Left forelimb (tissue), 1 donor: ENCODE measurements at regions not wholly inside any gene's neighbourhood (a gene's known extent, or its start where the extent isn't known, plus 50 kb on each side); places are given as distances from the start of the nearest gene placed in this dataset.
"Not testable (repeated sequence)": the region's sequence is repeated elsewhere in the genome, so short reads cannot be mapped to it uniquely, and the experiment has no call there.

ENCODE experiments used
- DNase-seq: peaks from one replicate; pipeline ENCODE4 v3.0.0-alpha.2; 2018; ENCODE audit warnings: low spot score

DNA sequence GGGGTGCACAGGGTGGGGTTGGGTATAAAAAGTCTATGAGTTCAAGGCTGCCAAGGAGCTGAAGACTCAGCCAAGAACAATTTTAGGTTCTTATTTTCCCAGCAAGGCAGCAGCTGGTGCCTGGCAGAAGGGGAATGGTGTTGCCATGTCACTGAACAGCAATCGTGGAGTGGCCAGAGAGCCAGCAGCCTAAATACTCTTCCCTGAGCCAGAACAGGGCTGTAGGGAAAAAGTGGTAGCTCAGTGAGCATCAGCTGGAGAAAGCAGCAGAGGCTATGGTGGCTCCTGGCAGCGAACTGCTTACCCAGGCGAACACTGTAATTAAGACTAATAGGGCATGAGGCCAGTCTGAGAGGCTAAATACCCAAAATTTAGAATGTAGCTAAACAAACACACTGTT is 334.9 kb downstream of the RMST start:
- DNase-seq: no peak

DNA sequence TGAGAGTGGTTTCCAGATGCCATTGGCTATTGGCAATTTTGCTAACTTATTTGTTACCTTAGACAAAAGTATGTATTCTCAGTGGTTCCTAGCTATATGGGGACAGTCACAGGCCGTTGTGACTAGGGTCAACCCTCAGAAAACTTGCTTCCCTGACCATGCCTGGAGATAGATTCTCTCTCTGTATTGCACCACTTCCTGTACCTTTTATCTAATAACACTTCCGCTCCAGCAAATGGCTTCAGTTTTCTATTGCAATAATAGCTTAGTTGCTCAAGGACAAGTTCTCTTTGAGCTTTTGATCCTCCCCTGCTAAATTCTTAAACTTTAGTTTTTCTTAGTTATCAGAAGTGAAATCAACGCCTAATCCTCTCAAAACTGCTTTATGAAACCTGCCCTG is 338.0 kb downstream of the RMST start:
- DNase-seq: no peak

DNA sequence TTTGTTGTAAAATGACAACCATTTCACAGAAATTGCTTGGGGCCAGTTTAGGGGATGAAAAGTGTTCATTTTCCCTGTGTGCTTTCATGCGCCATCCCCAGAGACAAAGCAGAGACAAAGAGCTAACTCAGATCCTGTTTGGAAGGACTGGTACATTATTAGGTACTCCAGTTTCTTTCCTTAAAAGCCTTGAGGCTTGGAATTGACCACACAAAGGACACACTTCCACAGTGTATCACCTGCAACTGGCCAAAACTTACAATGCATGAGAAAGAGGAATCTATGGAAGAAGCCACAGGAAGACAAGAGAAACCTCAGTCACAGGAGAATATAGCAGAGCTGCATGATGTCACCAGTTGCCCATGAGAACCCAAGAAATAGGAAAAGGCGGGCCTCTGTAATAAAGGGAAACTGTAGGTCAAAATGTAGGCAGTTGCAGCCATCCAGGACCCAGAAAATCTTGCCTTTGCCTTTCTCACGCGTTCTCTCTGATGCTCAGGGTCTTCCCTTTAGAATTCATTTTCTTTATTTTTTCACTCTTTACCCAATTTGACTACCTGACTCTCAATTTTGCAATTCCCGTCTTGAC is 339.0 kb downstream of the RMST start:
- DNase-seq: no peak

DNA sequence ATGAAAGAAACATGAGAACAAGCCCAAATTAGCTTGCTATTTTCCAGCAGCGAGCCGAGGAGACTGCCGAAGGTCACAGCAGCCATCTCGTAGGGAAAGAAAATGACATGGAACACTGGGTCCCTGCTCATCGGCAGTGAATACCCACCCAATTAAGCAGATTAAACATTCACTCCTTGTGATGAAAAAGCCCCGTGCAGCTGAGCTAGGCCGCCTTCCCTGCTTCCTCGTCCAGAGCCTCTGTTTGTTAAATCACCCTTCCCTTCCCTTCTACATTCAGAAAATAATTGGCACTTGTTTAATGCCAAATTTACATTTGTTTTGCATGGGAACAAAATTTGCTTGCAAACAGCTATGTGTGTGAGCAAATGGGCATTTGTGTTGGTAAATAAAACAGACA is 342.5 kb downstream of the RMST start:
- no peak for DNase-seq

DNA sequence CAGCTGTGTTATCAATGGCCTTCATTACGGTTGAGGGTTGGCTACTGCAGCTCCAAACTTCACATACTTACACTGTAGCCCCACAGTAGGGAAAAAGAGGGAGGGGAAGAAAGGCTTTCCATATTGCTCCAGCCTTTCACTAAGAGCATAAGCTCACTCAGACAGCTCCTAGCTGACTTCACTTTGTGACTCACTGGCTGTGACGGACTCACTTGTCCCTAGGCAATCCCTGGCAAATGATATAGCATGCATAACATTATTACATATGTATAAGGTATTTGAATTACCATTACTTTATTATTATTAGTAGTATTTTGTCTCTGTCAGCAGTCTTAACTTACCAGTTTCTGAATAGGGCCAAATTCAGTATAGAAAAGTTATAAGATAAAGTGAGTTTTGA is 350.7 kb downstream of the RMST start:
- DNase-seq: no peak

DNA sequence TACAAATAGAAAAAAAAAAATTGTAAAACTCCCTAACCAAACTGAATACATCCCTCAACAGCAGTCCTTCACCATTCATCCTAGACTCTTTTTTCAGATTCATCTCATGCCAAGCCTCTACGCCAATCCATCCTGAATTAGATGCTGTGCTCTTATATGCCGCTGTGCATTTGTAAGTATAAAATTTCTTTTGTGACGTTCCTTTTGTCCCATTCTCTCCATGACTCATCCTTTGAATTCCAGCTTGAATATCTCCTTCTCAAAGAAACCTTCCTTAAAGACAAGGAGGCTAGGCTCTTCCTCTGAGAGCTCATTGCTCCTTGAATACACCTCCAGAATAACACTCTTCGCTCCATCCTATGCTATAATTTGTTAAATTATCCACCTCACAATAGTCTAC is 359.2 kb downstream of the RMST start:
- no peak for DNase-seq

DNA sequence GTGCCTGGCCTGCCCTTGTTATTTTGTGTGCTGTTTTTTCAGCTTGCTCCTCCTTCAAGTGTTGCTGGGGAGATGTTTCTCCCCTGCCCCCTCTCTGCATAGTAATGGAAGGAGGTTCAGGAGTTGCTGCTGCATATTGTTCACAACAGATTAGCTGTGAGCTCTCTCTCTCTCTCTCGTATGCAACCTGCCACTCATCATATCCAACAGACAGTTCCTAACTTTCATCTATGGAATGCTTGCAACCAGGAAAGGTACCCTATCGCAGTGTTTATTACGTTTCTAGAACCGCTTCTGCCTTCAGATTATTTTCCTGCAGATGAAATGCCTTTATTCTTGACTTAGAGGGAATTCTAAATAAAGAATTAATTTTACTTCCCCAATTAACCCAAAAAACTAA is 372.9 kb downstream of the RMST start:
- DNase-seq: no peak

DNA sequence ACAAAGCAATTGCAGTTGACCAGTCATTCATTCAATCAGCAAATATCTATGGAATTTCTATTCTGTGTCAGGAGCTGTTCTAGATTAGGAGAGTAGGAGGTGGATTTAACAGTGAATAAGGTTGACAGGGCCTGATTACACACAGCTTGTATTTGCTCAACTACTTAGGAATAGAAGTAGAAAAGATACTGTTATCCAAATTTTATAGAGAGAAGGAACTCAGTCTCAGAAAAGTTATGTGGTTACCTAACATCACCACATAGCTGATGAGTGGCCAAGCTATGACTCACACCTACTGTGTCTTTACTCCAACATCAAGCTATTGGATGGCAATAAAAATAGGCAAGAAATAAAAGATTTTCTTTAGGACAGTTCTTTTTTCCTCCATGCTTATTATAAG is 374.8 kb downstream of the RMST start:
- DNase-seq: no peak

DNA sequence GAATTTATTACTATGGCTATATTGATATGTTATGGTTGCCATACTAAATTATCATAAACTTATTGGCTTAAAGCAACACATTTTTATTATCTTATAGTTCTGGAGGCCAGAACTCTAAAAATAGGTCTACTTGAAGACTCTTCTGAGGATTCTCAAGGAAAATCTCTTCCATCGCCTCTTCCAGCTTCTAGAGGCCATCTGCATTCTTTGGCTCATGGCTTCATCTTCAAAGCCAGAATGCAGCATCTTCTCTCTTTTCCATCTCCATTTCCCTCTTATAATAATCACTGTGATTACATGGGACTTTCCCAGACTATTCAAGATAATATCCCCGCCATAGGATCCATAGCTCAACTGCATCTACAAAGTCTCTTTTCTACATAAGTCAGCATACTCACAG is 385.4 kb downstream of the RMST start:
- no peak for DNase-seq

DNA sequence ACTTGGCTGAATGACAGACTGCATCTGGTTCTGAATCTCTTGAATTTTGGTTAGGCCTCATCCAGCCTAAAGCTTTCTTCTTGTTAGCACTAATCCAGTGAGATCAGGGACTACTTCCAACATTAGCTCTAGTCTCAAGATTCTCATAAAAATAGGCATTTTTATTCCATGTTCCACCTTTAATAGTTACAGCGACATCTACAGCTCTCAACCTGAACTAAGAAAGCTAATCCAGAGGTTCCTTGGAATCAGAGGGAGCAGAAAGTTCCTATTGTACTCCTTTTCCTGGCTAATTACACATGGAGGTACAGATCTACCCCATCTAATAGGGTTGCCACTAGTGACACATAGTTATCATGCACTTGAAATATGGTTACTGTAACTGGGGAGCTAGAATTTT is 391.9 kb downstream of the RMST start:
- no peak for DNase-seq

DNA sequence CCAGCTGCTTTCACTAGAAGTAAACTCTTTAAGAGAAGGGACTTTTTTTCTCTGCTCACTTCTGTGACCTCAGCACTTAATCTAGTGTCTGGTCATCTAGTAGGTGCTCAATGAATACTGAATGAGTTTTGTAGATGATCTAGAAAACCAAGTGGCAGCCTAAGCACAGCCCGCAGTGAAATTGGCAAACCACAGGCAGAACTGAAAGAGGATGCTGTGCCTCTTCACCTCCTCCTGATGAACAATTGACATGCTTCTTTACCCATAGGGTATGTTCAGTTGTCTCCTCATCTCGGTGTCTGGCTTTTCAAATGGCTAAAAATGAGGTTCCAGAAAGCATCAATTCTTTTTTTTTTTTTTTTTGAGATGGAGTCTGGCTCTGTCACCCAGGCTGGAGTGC is 399.5 kb downstream of the RMST start:
- no peak for DNase-seq

DNA sequence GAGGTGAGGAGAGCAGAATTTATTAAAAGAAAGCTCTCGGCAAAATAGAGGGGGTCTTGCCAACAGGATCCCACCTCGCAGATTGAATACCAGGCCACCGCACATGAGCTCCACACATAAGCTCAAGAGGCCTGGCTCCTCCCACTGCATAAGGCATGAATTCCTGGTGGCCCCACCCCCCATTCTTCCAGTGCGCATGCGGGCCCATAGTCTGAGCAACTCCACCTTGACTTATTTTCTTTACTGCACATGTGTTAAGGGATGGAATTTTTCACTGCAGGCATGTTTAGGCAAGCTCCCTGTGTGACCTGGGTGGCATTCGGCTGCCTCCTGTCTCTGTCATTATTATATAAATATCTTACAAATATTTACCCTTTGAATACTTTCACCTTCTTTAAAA is 412.5 kb downstream of the RMST start:
- no peak for DNase-seq

DNA sequence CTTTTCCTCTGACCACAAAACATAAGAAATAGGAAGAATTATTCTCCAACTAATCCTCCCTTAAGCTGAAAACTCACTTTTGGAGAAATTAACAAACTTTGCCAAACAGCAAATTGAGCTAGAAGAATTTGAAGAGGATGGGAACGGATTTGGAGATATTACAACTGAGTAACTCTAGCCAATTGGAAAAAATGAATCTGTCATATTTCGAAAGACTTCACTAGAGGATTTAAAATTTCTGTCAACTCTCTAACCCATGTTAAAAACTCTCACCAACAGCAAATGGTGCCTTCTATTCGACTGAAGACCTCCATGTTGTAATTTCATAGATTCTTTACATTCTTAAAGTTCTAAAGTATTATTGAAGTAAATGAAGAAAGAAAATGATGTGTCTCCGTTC is 414.2 kb downstream of the RMST start:
- no peak for DNase-seq

DNA sequence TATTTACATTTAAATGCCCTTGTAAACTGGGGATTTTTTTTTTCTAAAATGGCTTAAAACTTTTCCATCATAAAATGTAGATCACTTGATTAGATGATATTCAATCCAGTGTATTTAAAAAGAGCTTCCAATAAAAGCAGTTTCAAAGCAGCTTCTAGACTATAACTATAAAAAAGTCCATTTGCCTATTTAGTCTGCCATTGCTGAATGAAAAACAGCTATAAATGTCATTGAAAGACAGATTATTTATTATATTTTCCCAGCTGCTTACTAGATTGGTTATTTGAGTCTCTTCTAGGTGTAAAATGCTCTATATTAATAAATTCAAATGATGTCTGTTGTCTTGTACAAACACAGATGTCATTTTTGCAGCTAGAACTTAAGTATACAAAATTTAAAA is 414.8 kb downstream of the RMST start:
- no peak for DNase-seq

DNA sequence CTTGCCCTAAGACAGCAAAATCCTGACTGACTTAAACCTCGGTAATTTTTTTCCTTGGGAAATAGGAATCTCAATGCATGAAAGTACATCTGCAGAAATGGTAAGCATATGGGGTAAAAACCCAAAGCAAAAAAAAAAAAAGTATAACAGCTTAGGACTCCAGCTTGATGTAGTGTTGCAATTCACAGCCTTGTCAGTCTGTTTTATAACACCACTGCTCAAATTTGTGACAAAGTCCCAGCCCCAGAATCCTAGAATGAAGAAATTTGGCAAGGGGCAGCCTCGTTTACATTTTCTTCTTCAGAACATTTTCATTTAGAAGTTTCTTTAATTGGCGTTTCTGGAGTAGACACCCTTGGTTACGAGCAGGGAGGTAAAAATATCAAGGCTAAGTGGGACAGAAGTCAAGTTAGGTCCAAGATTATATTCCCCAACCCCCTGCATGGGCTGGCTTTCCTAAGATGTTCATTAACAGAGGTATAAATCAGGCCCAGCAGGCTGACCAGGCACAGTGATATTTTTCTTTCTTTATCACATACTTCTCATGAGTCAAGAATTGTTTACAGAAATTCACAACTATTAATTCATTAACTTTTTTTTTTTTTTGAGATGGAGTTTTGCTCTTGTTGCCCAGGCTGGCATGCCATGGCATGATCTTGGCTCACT is 424.0 kb downstream of the RMST start:
- DNase-seq: no peak

DNA sequence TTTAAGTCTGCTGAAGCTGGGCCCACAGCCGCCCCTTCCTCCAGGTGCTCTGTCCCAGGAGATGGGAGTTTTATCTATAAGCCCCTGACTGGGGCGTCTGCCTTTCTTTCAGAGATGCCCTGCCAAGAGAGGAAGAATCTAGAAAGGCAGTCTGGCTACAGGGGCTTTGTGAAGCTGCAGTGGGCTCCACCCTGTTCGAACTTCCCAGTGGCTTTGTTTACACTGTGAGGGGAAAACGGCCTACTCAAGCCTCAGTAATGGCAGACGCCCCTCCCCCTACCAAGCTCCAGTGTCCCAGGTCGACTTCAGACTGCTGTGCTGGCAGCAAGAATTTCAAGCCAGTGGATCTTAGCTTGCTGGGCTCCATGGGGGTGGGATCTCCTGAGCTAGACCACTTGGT is 435.3 kb downstream of the RMST start:
- DNase-seq: not testable (repeated sequence)

DNA sequence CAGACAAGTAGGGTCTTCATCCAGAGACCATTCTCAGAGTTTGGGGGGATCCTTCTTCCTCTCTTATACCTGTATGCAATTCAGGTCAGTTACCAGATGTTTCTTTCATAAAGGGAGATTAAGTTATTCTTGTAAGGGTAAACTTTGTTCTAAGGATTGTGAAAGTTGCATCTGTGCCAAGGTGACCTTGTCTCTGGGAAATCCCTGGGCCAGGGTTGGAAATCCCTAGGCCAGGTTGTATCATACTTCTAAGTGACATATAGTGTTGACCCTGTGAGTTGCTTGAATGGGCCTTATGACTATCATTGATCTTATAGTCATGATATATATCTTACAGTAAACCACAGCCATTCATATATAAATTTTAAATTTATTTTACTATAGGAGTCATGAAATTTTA is 436.9 kb downstream of the RMST start:
- DNase-seq: no peak

DNA sequence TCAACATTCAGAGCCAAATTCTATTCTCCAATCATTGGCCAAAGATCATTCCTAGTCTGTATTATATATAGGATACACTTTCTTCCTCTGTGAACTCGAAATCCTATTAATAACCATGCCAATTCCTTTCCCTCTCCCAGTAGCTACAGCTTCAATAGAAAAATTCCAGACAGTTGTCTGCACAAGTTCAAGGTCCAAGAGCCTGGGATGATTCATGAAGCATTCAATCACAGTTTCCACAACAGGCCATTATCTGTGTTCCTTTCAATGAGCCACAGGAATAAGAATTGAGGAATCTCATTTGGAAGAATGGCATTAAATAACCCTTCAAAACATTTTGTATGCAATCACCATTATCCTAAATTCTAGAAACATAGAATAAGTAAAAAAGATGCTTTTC is 437.4 kb downstream of the RMST start:
- DNase-seq: no peak

DNA sequence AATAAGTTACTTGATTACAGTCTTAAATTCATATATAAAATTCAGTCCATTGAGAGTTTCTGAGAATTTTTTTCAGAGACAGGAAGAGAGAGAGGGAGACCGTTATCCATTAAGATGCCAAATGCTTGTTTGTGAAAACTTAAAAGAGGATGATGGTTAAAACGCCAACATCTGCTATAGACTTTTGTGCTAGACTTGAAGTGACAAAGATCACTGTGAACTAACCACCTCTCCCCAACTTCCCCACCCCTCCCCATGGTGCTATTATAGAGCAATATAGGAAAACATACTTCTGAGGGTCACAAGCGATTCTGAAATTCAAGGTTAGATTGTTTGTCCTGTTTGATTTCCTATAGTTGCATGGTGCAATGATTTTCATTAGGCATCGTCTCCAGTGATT is 440.8 kb downstream of the RMST start:
- DNase-seq: no peak

DNA sequence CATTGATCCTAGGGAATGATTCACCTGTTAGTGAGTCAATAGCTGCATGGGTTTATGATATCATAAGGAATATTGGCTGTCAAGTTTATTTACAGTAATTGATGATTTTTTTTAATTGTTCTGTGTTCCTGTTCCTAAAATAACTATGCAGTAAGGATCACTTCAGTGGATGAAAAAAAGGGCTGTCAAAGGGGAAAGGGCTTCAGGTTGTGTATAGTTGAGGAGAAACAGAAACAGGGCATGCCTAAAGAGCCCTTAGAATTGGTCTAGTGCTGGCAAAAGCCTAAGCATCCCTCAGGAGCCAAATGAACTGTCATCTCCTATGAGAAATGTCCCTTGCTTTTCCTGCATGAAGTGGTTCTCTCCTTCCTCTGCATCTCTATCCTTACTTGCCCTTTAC is 444.9 kb downstream of the RMST start:
- no peak for DNase-seq

DNA sequence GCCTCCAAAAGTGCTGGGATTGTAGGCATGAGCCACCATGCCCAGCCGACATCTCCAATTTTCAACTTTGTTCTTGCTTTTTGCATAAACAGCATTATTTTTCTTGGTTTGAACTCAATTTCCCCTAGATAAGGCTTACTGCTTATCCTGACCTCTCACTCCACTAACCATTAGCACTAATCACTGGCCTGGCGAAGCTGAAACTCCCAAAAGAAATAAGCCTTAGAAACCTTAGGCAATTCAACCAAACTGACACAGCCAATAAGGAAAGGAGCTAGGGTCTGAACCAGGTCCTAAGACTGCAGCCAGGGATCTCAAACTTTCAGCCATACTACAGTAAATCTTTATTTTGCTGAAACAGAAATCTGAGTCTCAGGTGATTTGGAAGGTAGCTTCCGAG is 448.0 kb downstream of the RMST start:
- no peak for DNase-seq

DNA sequence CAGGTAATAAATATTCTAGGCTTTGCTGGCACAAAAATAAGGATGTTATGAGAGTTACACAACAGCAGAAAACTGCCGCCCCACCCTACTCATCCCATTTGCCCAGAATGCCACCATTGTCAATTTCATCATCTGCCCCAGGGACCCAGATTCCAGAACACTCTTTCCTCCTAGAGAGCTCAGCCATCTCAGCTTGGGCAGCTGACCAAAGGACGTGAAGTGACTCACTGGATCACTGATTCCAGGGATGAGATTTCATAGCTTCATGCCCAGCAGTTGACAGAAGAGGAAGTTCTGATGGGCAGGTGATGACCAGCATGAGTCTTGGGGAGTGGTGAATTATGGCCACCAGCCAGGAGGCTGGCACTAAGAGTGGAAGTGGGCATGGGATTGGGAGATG is 450.3 kb downstream of the RMST start:
- DNase-seq: no peak

DNA sequence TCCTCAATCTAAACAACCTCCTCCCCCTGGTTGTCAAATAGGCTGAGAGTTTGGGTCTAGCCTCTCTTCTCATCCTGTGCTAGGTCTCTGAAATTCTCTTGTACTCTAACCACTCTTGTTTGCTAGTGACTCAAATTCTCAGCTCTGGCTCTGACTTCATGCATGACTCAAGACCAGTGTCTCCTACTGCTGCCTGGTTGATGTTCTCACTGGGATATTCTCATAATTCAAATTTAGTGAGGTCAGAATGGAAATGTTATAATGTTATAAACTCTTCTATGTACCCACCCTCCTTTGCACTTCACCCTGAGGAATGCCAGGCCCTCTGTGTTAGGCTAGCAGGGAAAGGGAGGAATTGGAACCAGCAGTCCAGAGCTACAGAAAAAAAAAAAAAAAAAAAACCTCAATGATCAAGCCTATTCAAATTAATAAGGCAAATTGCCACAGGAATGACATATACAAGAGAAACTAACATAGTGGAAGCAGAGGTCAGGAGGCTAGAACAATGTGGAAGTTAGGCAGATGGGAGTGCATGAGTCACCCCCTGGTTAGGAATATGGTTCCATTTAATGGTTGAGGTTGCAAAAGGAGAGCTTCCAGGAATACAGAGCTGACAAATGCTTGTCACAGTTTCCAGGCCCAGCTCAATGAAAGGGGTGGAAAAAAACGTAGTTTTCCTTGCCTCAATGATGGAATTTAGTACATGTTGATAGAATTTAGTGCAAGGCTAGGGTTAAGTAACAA is 459.5 kb downstream of the RMST start:
- no peak for DNase-seq

DNA sequence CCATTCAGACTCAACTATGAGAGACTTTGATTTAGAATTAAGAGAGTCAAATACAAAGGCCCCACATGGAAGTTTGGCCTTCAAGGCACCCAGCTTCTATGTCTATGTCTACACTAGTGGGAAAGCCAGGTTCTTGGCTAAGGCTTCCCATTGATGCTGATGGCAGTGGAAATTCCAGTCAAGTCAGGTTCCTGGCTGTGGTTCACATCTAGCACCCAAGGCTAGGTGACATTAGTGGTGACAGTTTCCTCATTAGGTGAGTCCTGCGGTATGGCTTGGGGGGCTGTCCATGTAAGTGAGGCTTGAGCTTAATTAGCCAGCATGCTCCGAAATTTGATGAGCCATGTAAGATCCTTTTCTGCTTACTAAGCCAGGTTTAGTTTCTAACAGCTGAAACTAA is 460.9 kb downstream of the RMST start:
- DNase-seq: no peak
